ENCODE measurements at regions not wholly inside any gene's neighbourhood (a gene's known extent, or its start where the extent isn't known, plus 50 kb on each side); places are given as distances from the start of the nearest gene placed in this dataset.

- Histone ChIP-seq H3K36me3 (ENCODE audit: insufficient read depth, low read length) (no peaks in the 10 kb centered on the region), H3K4me2 (ENCODE audit: low read length) (no peak overlapping the region), H3K4me1 (ENCODE audit: control insufficient read depth, insufficient read depth, low read length) (no peaks in the 10 kb centered on the region), H3K9ac (ENCODE audit: low read depth, low read length) (no peak overlapping the region), H3K9me3 (replicated peaks; ENCODE audit: low read length) (no peaks in the 10 kb centered on the region), H3K27me3 (ENCODE audit: control insufficient read depth, insufficient read depth, low read length) (no peaks in the 10 kb centered on the region), H3K4me3 (ENCODE audit: low read length) (no peak overlapping the region)
Observed at GRCh38 chr19:28244966-28245365, 968.0 kb downstream of the UQCRFS1 start.

- Histone ChIP-seq H3K4me3 (ENCODE audit: low read length) (no peak overlapping the region), H3K4me2 (ENCODE audit: low read length) (no peak overlapping the region)
Observed at GRCh38 chr19:28242317-28242927, 970.5 kb downstream of the UQCRFS1 start.

GRCh38 chr19:28239270-28239669 lies 973.7 kb downstream of the UQCRFS1 start:
- Histone ChIP-seq H3K4me2 (ENCODE audit: low read length) (no peak overlapping the region), H3K9ac (ENCODE audit: low read depth, low read length) (no peak overlapping the region), H3K36me3 (ENCODE audit: insufficient read depth, low read length) (no peaks in the 10 kb centered on the region)

More at GRCh38 chr19:28242317-28242927, 970.5 kb downstream of the UQCRFS1 start:
- no peaks in the 10 kb centered on the region for H3K4me1 ChIP-seq (ENCODE audit: control insufficient read depth, insufficient read depth, low read length)
- H3K9ac ChIP-seq (ENCODE audit: low read depth, low read length): no peak overlapping the region
- no peaks in the 10 kb centered on the region for H3K9me3 ChIP-seq (replicated peaks; ENCODE audit: low read length)
- no peaks in the 10 kb centered on the region for H3K36me3 ChIP-seq (ENCODE audit: insufficient read depth, low read length)
- H3K27me3 ChIP-seq (ENCODE audit: control insufficient read depth, insufficient read depth, low read length): no peaks in the 10 kb centered on the region

GRCh38 chr19:28238270-28238820 lies 974.6 kb downstream of the UQCRFS1 start:
- H3K4me3 ChIP-seq (ENCODE audit: low read length): no peak overlapping the region
- no peaks in the 10 kb centered on the region for H3K36me3 ChIP-seq (ENCODE audit: insufficient read depth, low read length)
- no peaks in the 10 kb centered on the region for H3K9me3 ChIP-seq (replicated peaks; ENCODE audit: low read length)
- H3K4me1 ChIP-seq (ENCODE audit: control insufficient read depth, insufficient read depth, low read length): no peaks in the 10 kb centered on the region
- no peaks in the 10 kb centered on the region for H3K27me3 ChIP-seq (ENCODE audit: control insufficient read depth, insufficient read depth, low read length)
- no peak overlapping the region for H3K9ac ChIP-seq (ENCODE audit: low read depth, low read length)
- H3K4me2 ChIP-seq (ENCODE audit: low read length): no peak overlapping the region

More at GRCh38 chr19:28239270-28239669, 973.7 kb downstream of the UQCRFS1 start:
- no peaks in the 10 kb centered on the region for H3K9me3 ChIP-seq (replicated peaks; ENCODE audit: low read length)
- no peaks in the 10 kb centered on the region for H3K27me3 ChIP-seq (ENCODE audit: control insufficient read depth, insufficient read depth, low read length)
- no peak overlapping the region for H3K4me3 ChIP-seq (ENCODE audit: low read length)
- H3K4me1 ChIP-seq (ENCODE audit: control insufficient read depth, insufficient read depth, low read length): no peaks in the 10 kb centered on the region

GRCh38 chr19:28235606-28236125 lies 977.3 kb downstream of the UQCRFS1 start:
- H3K9me3 ChIP-seq (replicated peaks; ENCODE audit: low read length): no peaks in the 10 kb centered on the region

GRCh38 chr19:28234637-28235036 lies 978.3 kb downstream of the UQCRFS1 start:
- no peaks in the 10 kb centered on the region for H3K27me3 ChIP-seq (ENCODE audit: control insufficient read depth, insufficient read depth, low read length)
- H3K9ac ChIP-seq (ENCODE audit: low read depth, low read length): no peak overlapping the region
- H3K9me3 ChIP-seq (replicated peaks; ENCODE audit: low read length): no peaks in the 10 kb centered on the region
- H3K4me1 ChIP-seq (ENCODE audit: control insufficient read depth, insufficient read depth, low read length): no peaks in the 10 kb centered on the region
- H3K4me3 ChIP-seq (ENCODE audit: low read length): no peak overlapping the region
- no peaks in the 10 kb centered on the region for H3K36me3 ChIP-seq (ENCODE audit: insufficient read depth, low read length)
- H3K4me2 ChIP-seq (ENCODE audit: low read length): no peak overlapping the region

More at GRCh38 chr19:28235606-28236125, 977.3 kb downstream of the UQCRFS1 start:
- Histone ChIP-seq H3K9ac (ENCODE audit: low read depth, low read length) (no peak overlapping the region), H3K27me3 (ENCODE audit: control insufficient read depth, insufficient read depth, low read length) (no peaks in the 10 kb centered on the region), H3K4me2 (ENCODE audit: low read length) (no peak overlapping the region), H3K36me3 (ENCODE audit: insufficient read depth, low read length) (no peaks in the 10 kb centered on the region), H3K4me3 (ENCODE audit: low read length) (no peak overlapping the region), H3K4me1 (ENCODE audit: control insufficient read depth, insufficient read depth, low read length) (no peaks in the 10 kb centered on the region)

GRCh38 chr19:28228854-28229253 lies 984.1 kb downstream of the UQCRFS1 start:
- H3K4me3 ChIP-seq (ENCODE audit: low read length): no peak overlapping the region
- no peaks in the 10 kb centered on the region for H3K27me3 ChIP-seq (ENCODE audit: control insufficient read depth, insufficient read depth, low read length)
- H3K4me1 ChIP-seq (ENCODE audit: control insufficient read depth, insufficient read depth, low read length): no peaks in the 10 kb centered on the region
- no peak overlapping the region for H3K9ac ChIP-seq (ENCODE audit: low read depth, low read length)
- H3K9me3 ChIP-seq (replicated peaks; ENCODE audit: low read length): no peaks in the 10 kb centered on the region
- no peaks in the 10 kb centered on the region for H3K36me3 ChIP-seq (ENCODE audit: insufficient read depth, low read length)
- H3K4me2 ChIP-seq (ENCODE audit: low read length): no peak overlapping the region

GRCh38 chr19:28224441-28224840 lies 988.5 kb downstream of the UQCRFS1 start:
- Histone ChIP-seq H3K27me3 (ENCODE audit: control insufficient read depth, insufficient read depth, low read length) (no peaks in the 10 kb centered on the region), H3K9me3 (replicated peaks; ENCODE audit: low read length) (peaks cover 3% of the 10 kb centered on the region)

GRCh38 chr19:28221736-28222135 lies 991.2 kb downstream of the UQCRFS1 start:
- H3K4me2 ChIP-seq (ENCODE audit: low read length): no peak overlapping the region
- no peaks in the 10 kb centered on the region for H3K4me1 ChIP-seq (ENCODE audit: control insufficient read depth, insufficient read depth, low read length)
- H3K9me3 ChIP-seq (replicated peaks; ENCODE audit: low read length): peaks cover 3% of the 10 kb centered on the region
- H3K4me3 ChIP-seq (ENCODE audit: low read length): no peak overlapping the region
- no peaks in the 10 kb centered on the region for H3K27me3 ChIP-seq (ENCODE audit: control insufficient read depth, insufficient read depth, low read length)
- no peaks in the 10 kb centered on the region for H3K36me3 ChIP-seq (ENCODE audit: insufficient read depth, low read length)
- H3K9ac ChIP-seq (ENCODE audit: low read depth, low read length): no peak overlapping the region

More at GRCh38 chr19:28224441-28224840, 988.5 kb downstream of the UQCRFS1 start:
- Histone ChIP-seq H3K4me1 (ENCODE audit: control insufficient read depth, insufficient read depth, low read length) (no peaks in the 10 kb centered on the region), H3K4me2 (ENCODE audit: low read length) (no peak overlapping the region), H3K4me3 (ENCODE audit: low read length) (no peak overlapping the region), H3K9ac (ENCODE audit: low read depth, low read length) (no peak overlapping the region), H3K36me3 (ENCODE audit: insufficient read depth, low read length) (no peaks in the 10 kb centered on the region)

GRCh38 chr19:28218728-28219127 lies 994.2 kb downstream of the UQCRFS1 start:
- H3K9ac ChIP-seq (ENCODE audit: low read depth, low read length): no peak overlapping the region
- no peaks in the 10 kb centered on the region for H3K36me3 ChIP-seq (ENCODE audit: insufficient read depth, low read length)
- H3K9me3 ChIP-seq (replicated peaks; ENCODE audit: low read length): peaks cover 3% of the 10 kb centered on the region
- no peaks in the 10 kb centered on the region for H3K27me3 ChIP-seq (ENCODE audit: control insufficient read depth, insufficient read depth, low read length)
- H3K4me1 ChIP-seq (ENCODE audit: control insufficient read depth, insufficient read depth, low read length): no peaks in the 10 kb centered on the region
- no peak overlapping the region for H3K4me2 ChIP-seq (ENCODE audit: low read length)
- H3K4me3 ChIP-seq (ENCODE audit: low read length): no peak overlapping the region

- H3K4me3 ChIP-seq (ENCODE audit: low read length): no peak overlapping the region
- no peaks in the 10 kb centered on the region for H3K36me3 ChIP-seq (ENCODE audit: insufficient read depth, low read length)
- H3K27me3 ChIP-seq (ENCODE audit: control insufficient read depth, insufficient read depth, low read length): no peaks in the 10 kb centered on the region
- no peak overlapping the region for H3K9ac ChIP-seq (ENCODE audit: low read depth, low read length)
- H3K4me1 ChIP-seq (ENCODE audit: control insufficient read depth, insufficient read depth, low read length): no peaks in the 10 kb centered on the region
- peaks cover 3% of the 10 kb centered on the region for H3K9me3 ChIP-seq (replicated peaks; ENCODE audit: low read length)
- H3K4me2 ChIP-seq (ENCODE audit: low read length): no peak overlapping the region
Observed at GRCh38 chr19:28217022-28217421, 995.9 kb downstream of the UQCRFS1 start.
